MCF 10A (cell line): ENCODE measurements at regions not wholly inside any gene's neighbourhood (a gene's known extent, or its start where the extent isn't known, plus 50 kb on each side); places are given as distances from the start of the nearest gene placed in this dataset.

ENCODE experiments used
- BruUV-seq: library from RNA; stranded (reverse); fragments of 400-500 nt; replicated peaks from 2 replicates; lab custom pipeline; 2021; lab: Mats Ljungman, UMichigan
- CTCF ChIA-PET: fragments of 300-600 bp; sonication (Branson Sonifier 250); formaldehyde crosslinking; extraction: SDS; loops from one replicate; lab custom pipeline; 2021; ENCODE audit warnings: antibody characterized with exemption, inconsistent platforms; lab: Yijun Ruan, JAX
- POLR2A ChIA-PET: fragments of 300-600, 350-650 bp; sonication (Branson Sonifier 250); formaldehyde crosslinking; extraction: SDS; loops from one replicate; lab custom pipeline; 2020; ENCODE audit warnings: antibody characterized with exemption, inconsistent platforms; lab: Yijun Ruan, JAX
- DNase-seq: peaks from one replicate; pipeline ENCODE4 v3.0.0-alpha.2; 2018; ENCODE audit not compliant: unreplicated experiment
- H3K27ac Mint-ChIP-seq: one replicate; pipeline ENCODE4 v1.8.0; 2022; ENCODE audit warnings: mild to moderate bottlenecking, low read depth, mixed read lengths; ENCODE audit not compliant: unreplicated experiment
- H3K27me3 Mint-ChIP-seq: one replicate; pipeline ENCODE4 v1.8.0; 2022; ENCODE audit warnings: mixed read lengths; ENCODE audit not compliant: insufficient read depth, unreplicated experiment
- H3K36me3 Mint-ChIP-seq: one replicate; pipeline ENCODE4 v1.8.0; 2022; ENCODE audit warnings: mild to moderate bottlenecking, moderate library complexity, mixed read lengths; ENCODE audit not compliant: insufficient read depth, unreplicated experiment
- H3K4me1 Mint-ChIP-seq: one replicate; pipeline ENCODE4 v1.8.0; 2022; ENCODE audit warnings: mixed read lengths; ENCODE audit not compliant: insufficient read depth, unreplicated experiment
- H3K4me3 Mint-ChIP-seq: one replicate; pipeline ENCODE4 v1.8.0; 2022; ENCODE audit warnings: mild to moderate bottlenecking, moderate library complexity, mixed read lengths; ENCODE audit not compliant: unreplicated experiment
- H3K9me3 Mint-ChIP-seq: one replicate; pipeline ENCODE4 v1.8.0; 2022; ENCODE audit warnings: mixed read lengths; ENCODE audit not compliant: unreplicated experiment
- CTCF ChIP-seq: fragments of 200-600 bp; IDR thresholded peaks from one replicate; pipeline ENCODE4 v1.8.0; 2022; ENCODE audit warnings: antibody characterized with exemption, mild to moderate bottlenecking; ENCODE audit not compliant: unreplicated experiment
- intact Hi-C: fragments of 100-400 bp; cut with micrococcal nuclease; formaldehyde crosslinking; loops from 2 replicates; pipeline ENCODE4 v1.14.1; 2022

DNA sequence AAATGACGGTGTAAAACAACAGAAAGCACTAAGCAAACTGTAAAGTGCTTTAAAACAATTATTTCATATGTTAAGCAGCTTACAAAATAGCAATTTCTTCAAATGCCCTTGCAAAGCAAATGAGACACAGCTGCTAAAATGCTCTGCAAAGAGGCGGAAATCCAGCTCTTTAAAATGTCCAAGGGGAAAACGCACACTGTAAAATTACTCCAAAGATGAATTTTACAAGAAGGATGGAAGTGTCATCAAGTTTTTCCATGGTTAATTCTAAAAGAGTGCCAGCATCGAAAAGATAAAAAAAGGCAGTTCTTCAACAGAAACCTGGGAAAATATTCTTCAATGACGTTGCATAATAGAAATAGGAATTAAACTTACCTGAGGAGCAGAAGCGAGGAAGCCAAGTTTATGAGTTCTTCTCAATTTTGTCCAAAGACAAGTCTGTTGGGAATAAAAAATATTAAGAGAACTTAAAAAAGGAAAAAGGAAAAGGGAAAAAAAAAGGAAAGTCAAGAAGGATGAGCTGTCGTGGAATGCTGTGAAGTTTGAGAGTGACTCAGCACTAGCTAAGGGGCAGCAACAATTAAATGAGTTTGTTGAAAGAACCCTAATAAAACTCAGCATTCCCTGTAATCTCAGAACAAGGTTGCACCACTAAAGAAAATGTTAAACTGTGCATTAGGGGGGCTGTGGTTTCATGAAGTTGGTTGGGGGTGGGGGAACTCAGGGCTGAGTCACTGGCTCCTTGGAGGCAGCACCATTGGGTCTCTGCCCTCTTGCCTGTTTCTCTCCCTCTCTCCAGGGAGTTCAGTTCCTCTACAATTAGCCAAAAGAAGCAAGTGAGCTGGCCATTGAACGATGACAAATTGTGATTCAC lies 64.2 kb upstream of the BLID start:
- peaks cover 39% of the 10 kb centered on the region for H3K36me3 Mint-ChIP-seq
- TSS peak; percentile 75 for BruUV-seq
- H3K4me1 Mint-ChIP-seq, result peaks cover 62% of the 10 kb centered on the region
- intact Hi-C loops, result loop anchor here (1.0 to 2.0 kb wide), 3 partner anchors 13 to 22 kb away; no protein-coding TSS in a partner anchor
- peak overlapping the region; percentile 67 for H3K4me3 Mint-ChIP-seq
- peak; percentile 95 for DNase-seq
- no peak for TF ChIP-seq CTCF
- no peaks in the 10 kb centered on the region for H3K27me3 Mint-ChIP-seq
- CTCF ChIA-PET, result interaction anchor here (0.5 to 1.5 kb wide), 8 partner anchors 9 to 196 kb away, joined by 3 to 6 read pairs (median 4); no protein-coding TSS in a partner anchor
- H3K27ac Mint-ChIP-seq, result peak overlapping the region; percentile 90
- H3K9me3 Mint-ChIP-seq, result peaks cover 30% of the 10 kb centered on the region
- POLR2A ChIA-PET, result interaction anchor here (0.6 to 4.7 kb wide), 24 partner anchors 9 to 525 kb away, joined by 3 to 69 read pairs (median 8); no protein-coding TSS in a partner anchor

DNA sequence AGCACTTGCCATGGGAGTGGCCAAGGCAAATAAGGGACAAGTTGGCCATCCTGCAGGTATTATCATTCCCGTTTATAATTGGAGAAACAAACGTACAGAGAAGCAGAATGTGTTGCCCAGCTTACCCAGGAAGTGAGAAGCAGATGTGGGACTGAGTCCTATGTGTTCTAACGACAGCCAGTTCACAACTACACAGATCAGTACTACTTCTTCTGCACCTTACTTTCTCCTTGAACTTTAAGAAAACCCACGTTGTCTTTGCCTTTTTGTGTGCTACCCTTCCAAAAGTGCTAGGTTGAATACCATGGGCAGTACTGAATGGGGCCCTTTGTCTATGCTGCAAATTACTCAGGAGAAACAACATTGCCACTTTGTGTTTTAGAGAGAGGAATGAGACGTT lies 62.8 kb upstream of the BLID start:
- POLR2A ChIA-PET, result interaction anchor here (0.6 to 4.7 kb wide), 11 partner anchors 11 to 82 kb away, joined by 3 to 69 read pairs (median 28); no protein-coding TSS in a partner anchor
- intact Hi-C loops, result no loop called here
- DNase-seq, result no peak
- H3K27ac Mint-ChIP-seq, result peak overlapping the region; percentile 90
- peak overlapping the region; percentile 67 for H3K4me3 Mint-ChIP-seq
- peaks cover 33% of the 10 kb centered on the region for H3K36me3 Mint-ChIP-seq
- no peak for TF ChIP-seq CTCF
- H3K9me3 Mint-ChIP-seq, result peaks cover 16% of the 10 kb centered on the region
- no TSS peak for BruUV-seq
- no peaks in the 10 kb centered on the region for H3K27me3 Mint-ChIP-seq
- CTCF ChIA-PET, result interaction anchor here (0.9 to 1.5 kb wide), 6 partner anchors 20 to 524 kb away, joined by 3 to 7 read pairs (median 4); no protein-coding TSS in a partner anchor
- H3K4me1 Mint-ChIP-seq, result peaks cover 72% of the 10 kb centered on the region

- POLR2A ChIA-PET, result interaction anchor here (1.0 to 5.6 kb wide), 9 partner anchors 10 to 82 kb away, joined by 3 to 66 read pairs (median 4); no protein-coding TSS in a partner anchor
- no peak for DNase-seq
- BruUV-seq, result no TSS peak
- H3K27ac Mint-ChIP-seq, result peak overlapping the region; percentile 90
- no peaks in the 10 kb centered on the region for H3K27me3 Mint-ChIP-seq
- CTCF ChIA-PET, result interaction anchor here (0.6 to 0.9 kb wide), 2 partner anchors 65 to 1879 kb away, joined by 3 read pairs; no protein-coding TSS in a partner anchor
- H3K9me3 Mint-ChIP-seq, result peaks cover 9% of the 10 kb centered on the region
- peaks cover 85% of the 10 kb centered on the region for H3K4me1 Mint-ChIP-seq
- H3K4me3 Mint-ChIP-seq, result peak overlapping the region; percentile 35
- H3K36me3 Mint-ChIP-seq, result peaks cover 28% of the 10 kb centered on the region
- intact Hi-C loops, result no loop called here
- no peak for TF ChIP-seq CTCF
Observed at GRCh38 chr11:122177238-122177637, 61.2 kb upstream of the BLID start.

GRCh38 chr11:122176651-122177050 lies 60.6 kb upstream of the BLID start:
- TF ChIP-seq CTCF, result no peak
- DNase-seq, result no peak
- H3K9me3 Mint-ChIP-seq, result peaks cover 4% of the 10 kb centered on the region
- intact Hi-C loops, result no loop called here
- BruUV-seq, result no TSS peak
- peaks cover 81% of the 10 kb centered on the region for H3K4me1 Mint-ChIP-seq
- H3K27me3 Mint-ChIP-seq, result no peaks in the 10 kb centered on the region
- ChIA-PET CTCF (interaction anchor here (0.6 to 0.9 kb wide), 2 partner anchors 64 to 1878 kb away, joined by 3 read pairs; no protein-coding TSS in a partner anchor), POLR2A (interaction anchor here (0.6 to 5.6 kb wide), 12 partner anchors 9 to 82 kb away, joined by 3 to 66 read pairs (median 4); no protein-coding TSS in a partner anchor)
- peaks cover 29% of the 10 kb centered on the region for H3K36me3 Mint-ChIP-seq
- peak overlapping the region; percentile 90 for H3K27ac Mint-ChIP-seq
- peak overlapping the region; percentile 35 for H3K4me3 Mint-ChIP-seq
